SK-N-SH (cell line): ENCODE measurements at regions not wholly inside any gene's neighbourhood (a gene's known extent, or its start where the extent isn't known, plus 50 kb on each side); places are given as distances from the start of the nearest gene placed in this dataset.

Experiments
- CTCF ChIA-PET: fragments of 300-600, 350-600 bp; formaldehyde crosslinking; extraction: SDS; loops from one replicate; lab custom pipeline; 2021; lab: Yijun Ruan, JAX
- POLR2A ChIA-PET: fragments of 350-600 bp; sonication (Branson Sonifier 250); formaldehyde crosslinking; extraction: SDS; loops from one replicate; lab custom pipeline; 2020; ENCODE audit warnings: antibody characterized with exemption, inconsistent platforms; lab: Yijun Ruan, JAX
- DNase-seq: peaks from one replicate; pipeline ENCODE4 v3.0.0; 2012
- H2AFZ ChIP-seq: fragments of 200-600 bp; sonication (generic); 2 replicates; pipeline ENCODE4 v1.8.1; 2016; ENCODE audit warnings: antibody characterized with exemption, mild to moderate bottlenecking, low read depth
- H3F3A ChIP-seq: fragments of 200-600 bp; sonication (generic); replicated peaks from 2 replicates; pipeline ENCODE3; 2016; ENCODE audit warnings: antibody characterized with exemption, mild to moderate bottlenecking; ENCODE audit not compliant: insufficient read depth
- H3K27ac ChIP-seq, 2 experiments: fragments of 200-500 bp in 1 of 2; fragments of 200-600 bp in 1 of 2; sonication (Bioruptor generic) in 1 of 2; sonication (generic), shearing (Covaris generic) in 1 of 2; 2 replicates each; pipeline versions ENCODE4 v1.5.1 to v1.6.1; 2014 to 2016; ENCODE audit warnings: low read depth in 2 of 2, inconsistent platforms in 1 of 2, low read length in 1 of 2, mild to moderate bottlenecking in 1 of 2, mixed read lengths in 1 of 2
- H3K27me3 ChIP-seq: fragments of 200-600 bp; sonication (generic), shearing (Covaris generic); 2 replicates; pipeline ENCODE4 v1.6.1; 2016; ENCODE audit warnings: mixed run types; ENCODE audit not compliant: insufficient read depth
- H3K36me3 ChIP-seq, 2 experiments: fragments of 200-500 bp in 1 of 2; fragments of 200-600 bp in 1 of 2; sonication (Bioruptor generic) in 1 of 2; sonication (generic) in 1 of 2; replicated peaks in 1 of 2; 2 replicates each; pipeline versions ENCODE3 to v1.5.1; 2014 to 2016; ENCODE audit warnings: low read length in 1 of 2, mild to moderate bottlenecking in 1 of 2; ENCODE audit not compliant: insufficient read depth in 2 of 2, control insufficient read depth in 1 of 2
- H3K4me1 ChIP-seq, 2 experiments: fragments of 200-500 bp in 1 of 2; fragments of 200-600 bp in 1 of 2; sonication (Bioruptor generic) in 1 of 2; sonication (generic), shearing (Covaris generic) in 1 of 2; 2 replicates each; pipeline versions ENCODE4 v1.5.1 to v1.6.1; 2014 to 2016; ENCODE audit warnings: low read depth in 1 of 2, low read length in 1 of 2, mixed run types in 1 of 2; ENCODE audit not compliant: insufficient read depth in 2 of 2, control insufficient read depth in 1 of 2
- H3K4me2 ChIP-seq: fragments of 200-600 bp; sonication (generic), shearing (Covaris generic); 2 replicates; pipeline ENCODE4 v1.6.1; 2017; ENCODE audit warnings: mixed run types
- H3K4me3 ChIP-seq, 2 experiments: fragments of 200-500 bp in 1 of 2; fragments of 200-600 bp in 1 of 2; sonication (Bioruptor generic) in 1 of 2; sonication (generic), shearing (Covaris generic) in 1 of 2; 2 replicates each; pipeline versions ENCODE4 v1.5.1 to v1.8.1; 2014 to 2016; ENCODE audit warnings: low read depth in 2 of 2, inconsistent platforms in 1 of 2, low read length in 1 of 2, mild to moderate bottlenecking in 1 of 2, mixed read lengths in 1 of 2, moderate library complexity in 1 of 2
- H3K79me2 ChIP-seq: fragments of 200-600 bp; sonication (generic); 2 replicates; pipeline ENCODE4 v1.8.1; 2017; ENCODE audit warnings: mild to moderate bottlenecking; ENCODE audit not compliant: insufficient read depth
- H3K9ac ChIP-seq: fragments of 200-600 bp; sonication (generic); 2 replicates; pipeline ENCODE4 v1.6.1; 2017; ENCODE audit warnings: mixed run types
- H3K9me2 ChIP-seq: fragments of 200-600 bp; sonication (generic); 2 replicates; pipeline ENCODE4 v1.6.1; 2017; ENCODE audit warnings: mixed run types
- H3K9me3 ChIP-seq: fragments of 200-600 bp; sonication (generic); 2 replicates; pipeline ENCODE4 v1.6.1; 2017; ENCODE audit warnings: mixed run types, mild to moderate bottlenecking, moderate library complexity
- H4K20me1 ChIP-seq: fragments of 200-600 bp; sonication (generic); 2 replicates; pipeline ENCODE4 v1.6.1; 2017; ENCODE audit warnings: mild to moderate bottlenecking, mixed run types; ENCODE audit not compliant: insufficient read depth
- CHD2 ChIP-seq: fragments of 150-350 bp; IDR thresholded peaks from 2 replicates; pipeline ENCODE4 v1.6.1; 2018; ENCODE audit warnings: low read length; ENCODE audit not compliant: partially characterized antibody
- EZH2phosphoT487 ChIP-seq: fragments of 200-600 bp; sonication (generic); IDR thresholded peaks from 2 replicates; pipeline ENCODE4 v1.6.1; 2017; ENCODE audit warnings: low read depth, mixed run types, mild to moderate bottlenecking, antibody characterized with exemption, moderate library complexity, borderline replicate concordance
- FOSL2 ChIP-seq: IDR thresholded peaks from 2 replicates; pipeline ENCODE4 v1.4.0; 2012; ENCODE audit warnings: low read depth, mild to moderate bottlenecking, moderate library complexity, borderline replicate concordance
- FOXJ3 ChIP-seq: sonication (generic); formaldehyde crosslinking; IDR thresholded peaks from 2 replicates; pipeline ENCODE4 v1.5.1; 2020; ENCODE audit warnings: mild to moderate bottlenecking, missing genetic modification reagents
- GABPA ChIP-seq: IDR thresholded peaks from 2 replicates; pipeline ENCODE4 v1.4.0; 2012; ENCODE audit warnings: low read depth, mild to moderate bottlenecking
- JUND ChIP-seq: IDR thresholded peaks from 2 replicates; pipeline ENCODE4 v1.4.0; 2012
- MEF2A ChIP-seq: IDR thresholded peaks from 2 replicates; pipeline ENCODE4 v1.4.0; 2012; ENCODE audit warnings: low read depth, borderline replicate concordance
- SMC3 ChIP-seq: IDR thresholded peaks from 2 replicates; pipeline ENCODE4 v1.6.1; 2012; ENCODE audit warnings: low read depth, low read length, improper control_type of control experiment
- TAF1 ChIP-seq: IDR thresholded peaks from 2 replicates; pipeline ENCODE4 v1.6.1; 2012; ENCODE audit warnings: low read depth, mild to moderate bottlenecking, low read length, moderate library complexity, borderline replicate concordance
- WGBS: methylation state at CpG from one replicate; pipeline ENCODE4 v1.1.6; 2017; ENCODE audit warnings: low lambda C conversion rate; 5-methylcytosine and 5-hydroxymethylcytosine counted together
- TF ChIP-seq, protein P1 (sequence below): IDR thresholded peaks from 2 replicates; pipeline ENCODE4 v1.6.1; 2012; ENCODE audit warnings: mild to moderate bottlenecking, low read depth, low read length, moderate library complexity
- TF ChIP-seq, protein P2 (sequence below): IDR thresholded peaks from 2 replicates; pipeline ENCODE4; 2012

DNA sequence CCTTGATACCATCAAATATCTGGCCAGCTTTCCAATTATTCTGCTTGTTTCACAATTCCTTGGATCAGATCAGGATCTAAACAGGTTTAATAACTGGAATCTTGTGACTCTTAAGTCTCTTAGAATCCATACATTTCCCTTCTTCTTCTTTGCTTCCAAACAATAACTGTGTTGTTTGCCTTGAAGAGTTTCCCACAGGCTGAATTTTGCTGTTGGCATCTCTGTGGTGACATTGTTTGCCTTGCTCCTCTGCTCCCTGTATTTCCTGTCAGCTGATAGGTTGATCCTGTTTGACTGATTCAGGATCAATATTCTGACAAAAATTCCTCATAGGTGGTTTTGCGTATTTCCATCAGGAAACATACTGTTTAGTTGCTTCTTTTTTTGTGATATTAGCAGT, 248.4 kb upstream of the LMCD1 start:
- CTCF ChIA-PET, result interaction anchor here (0.9 to 1.7 kb wide), 3 partner anchors 13 to 48 kb away, joined by 3 to 17 read pairs (median 6); no protein-coding TSS in a partner anchor
- Histone ChIP-seq H3K36me3 (no peaks in the 10 kb centered on the region), H3K4me2 (no peak overlapping the region), H3K79me2 (no peaks in the 10 kb centered on the region), H4K20me1 (no peaks in the 10 kb centered on the region), H3F3A (no peaks in the 10 kb centered on the region), H3K27me3 (no peaks in the 10 kb centered on the region), H3K27ac (no peak overlapping the region), H3K4me1 (peaks cover 2 to 8% of the 10 kb centered on the region in 2 experiments; a peak in 2 of 4 replicates), H3K9me2 (no peaks in the 10 kb centered on the region), H2AFZ (no peak overlapping the region), H3K9ac (no peak overlapping the region), H3K9me3 (no peaks in the 10 kb centered on the region), H3K4me3 (no peak overlapping the region)
- no peak for DNase-seq
- WGBS, result 42% methylated on average over 1 of the region's 1 CpG
- no peak for TF ChIP-seq FOSL2
- no peak for TF ChIP-seq EZH2phosphoT487
- TF ChIP-seq, protein P1, sequence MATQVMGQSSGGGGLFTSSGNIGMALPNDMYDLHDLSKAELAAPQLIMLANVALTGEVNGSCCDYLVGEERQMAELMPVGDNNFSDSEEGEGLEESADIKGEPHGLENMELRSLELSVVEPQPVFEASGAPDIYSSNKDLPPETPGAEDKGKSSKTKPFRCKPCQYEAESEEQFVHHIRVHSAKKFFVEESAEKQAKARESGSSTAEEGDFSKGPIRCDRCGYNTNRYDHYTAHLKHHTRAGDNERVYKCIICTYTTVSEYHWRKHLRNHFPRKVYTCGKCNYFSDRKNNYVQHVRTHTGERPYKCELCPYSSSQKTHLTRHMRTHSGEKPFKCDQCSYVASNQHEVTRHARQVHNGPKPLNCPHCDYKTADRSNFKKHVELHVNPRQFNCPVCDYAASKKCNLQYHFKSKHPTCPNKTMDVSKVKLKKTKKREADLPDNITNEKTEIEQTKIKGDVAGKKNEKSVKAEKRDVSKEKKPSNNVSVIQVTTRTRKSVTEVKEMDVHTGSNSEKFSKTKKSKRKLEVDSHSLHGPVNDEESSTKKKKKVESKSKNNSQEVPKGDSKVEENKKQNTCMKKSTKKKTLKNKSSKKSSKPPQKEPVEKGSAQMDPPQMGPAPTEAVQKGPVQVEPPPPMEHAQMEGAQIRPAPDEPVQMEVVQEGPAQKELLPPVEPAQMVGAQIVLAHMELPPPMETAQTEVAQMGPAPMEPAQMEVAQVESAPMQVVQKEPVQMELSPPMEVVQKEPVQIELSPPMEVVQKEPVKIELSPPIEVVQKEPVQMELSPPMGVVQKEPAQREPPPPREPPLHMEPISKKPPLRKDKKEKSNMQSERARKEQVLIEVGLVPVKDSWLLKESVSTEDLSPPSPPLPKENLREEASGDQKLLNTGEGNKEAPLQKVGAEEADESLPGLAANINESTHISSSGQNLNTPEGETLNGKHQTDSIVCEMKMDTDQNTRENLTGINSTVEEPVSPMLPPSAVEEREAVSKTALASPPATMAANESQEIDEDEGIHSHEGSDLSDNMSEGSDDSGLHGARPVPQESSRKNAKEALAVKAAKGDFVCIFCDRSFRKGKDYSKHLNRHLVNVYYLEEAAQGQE, result no peak
- no peak for TF ChIP-seq FOXJ3 (CRISPR knock-in tag)
- POLR2A ChIA-PET, result no interaction called here

DNA sequence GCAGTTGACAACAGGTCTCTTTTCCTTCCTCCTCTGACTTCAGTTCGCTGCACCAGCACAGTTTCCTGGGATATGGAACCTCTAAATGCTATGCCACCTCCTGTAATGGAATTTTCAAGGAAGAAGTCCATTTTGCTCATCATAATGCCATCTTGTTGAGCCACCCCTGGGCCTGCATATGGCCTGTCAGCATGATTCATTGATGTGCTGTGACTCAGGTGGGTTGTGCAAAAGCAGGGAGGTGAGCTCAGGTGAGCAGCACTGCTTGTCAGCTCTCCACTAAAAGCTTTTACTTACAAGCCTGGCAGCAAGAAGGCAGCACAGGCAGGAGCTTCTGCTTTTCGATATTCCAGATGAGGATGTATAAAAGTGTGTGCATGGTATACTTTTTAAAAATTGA, 247.1 kb upstream of the LMCD1 start:
- Histone ChIP-seq H3F3A (no peaks in the 10 kb centered on the region), H3K9me2 (no peaks in the 10 kb centered on the region), H3K27me3 (no peaks in the 10 kb centered on the region), H3K36me3 (no peaks in the 10 kb centered on the region), H3K27ac (no peak overlapping the region), H3K4me2 (no peak overlapping the region), H3K4me1 (peaks cover 2 to 8% of the 10 kb centered on the region in 2 experiments; a peak in 2 of 4 replicates), H3K79me2 (no peaks in the 10 kb centered on the region), H3K4me3 (no peak overlapping the region), H3K9me3 (no peaks in the 10 kb centered on the region), H2AFZ (no peak overlapping the region), H4K20me1 (no peaks in the 10 kb centered on the region), H3K9ac (no peak overlapping the region)
- ChIA-PET CTCF (interaction anchor here (1.7 kb wide), 1 partner anchor 15 kb away, joined by 17 read pairs; no protein-coding TSS in a partner anchor), POLR2A (no interaction called here)
- DNase-seq, result no peak
- 20% methylated on average over 2 of the region's 2 CpGs for WGBS
- TF ChIP-seq FOSL2 (no peak), TAF1 (no peak), SMC3 (no peak), CHD2 (no peak), GABPA (no peak), MEF2A (no peak), JUND (no peak)
- TF ChIP-seq, protein P2, sequence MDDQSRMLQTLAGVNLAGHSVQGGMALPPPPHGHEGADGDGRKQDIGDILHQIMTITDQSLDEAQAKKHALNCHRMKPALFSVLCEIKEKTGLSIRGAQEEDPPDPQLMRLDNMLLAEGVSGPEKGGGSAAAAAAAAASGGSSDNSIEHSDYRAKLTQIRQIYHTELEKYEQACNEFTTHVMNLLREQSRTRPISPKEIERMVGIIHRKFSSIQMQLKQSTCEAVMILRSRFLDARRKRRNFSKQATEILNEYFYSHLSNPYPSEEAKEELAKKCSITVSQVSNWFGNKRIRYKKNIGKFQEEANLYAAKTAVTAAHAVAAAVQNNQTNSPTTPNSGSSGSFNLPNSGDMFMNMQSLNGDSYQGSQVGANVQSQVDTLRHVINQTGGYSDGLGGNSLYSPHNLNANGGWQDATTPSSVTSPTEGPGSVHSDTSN, result no peak
